Esophagus squamous epithelium (tissue), 4 donors: ENCODE measurements at regions not wholly inside any gene's neighbourhood (a gene's known extent, or its start where the extent isn't known, plus 50 kb on each side); places are given as distances from the start of the nearest gene placed in this dataset.

Experiments used
- CTCF ChIP-seq, 6 experiments: fragments of 450-650 bp in 4 of 6; fragments of 200-600 bp in 2 of 6; sonication (generic) in 2 of 6; IDR thresholded peaks; one replicate each; pipeline ENCODE4 v1.5.1; 2016 to 2019; ENCODE audit warnings: antibody characterized with exemption in 6 of 6, mild to moderate bottlenecking in 4 of 6, moderate library complexity in 4 of 6
- POLR2A ChIP-seq, 4 donors: fragments of 450-650 bp; IDR thresholded peaks; one replicate each; pipeline ENCODE4 v1.6.1; 2017; ENCODE audit warnings: antibody characterized with exemption in 4 of 4, mild to moderate bottlenecking in 4 of 4, moderate library complexity in 3 of 4

- no peak for TF ChIP-seq CTCF (IDR thresholded peaks at IDR 0.05)
- no peak for TF ChIP-seq POLR2A (IDR thresholded peaks at IDR 0.05)
Observed at GRCh38 chr5:62727861-62728260, 149.2 kb downstream of the LRRC70 start.
